Prostate gland (tissue), 2 donors: ENCODE measurements at regions not wholly inside any gene's neighbourhood (a gene's known extent, or its start where the extent isn't known, plus 50 kb on each side); places are given as distances from the start of the nearest gene placed in this dataset.

Source experiments
- POLR2AphosphoS5 ChIP-seq: sonication (generic); formaldehyde crosslinking; IDR thresholded peaks from one replicate; pipeline ENCODE4 v1.6.1; 2017; ENCODE audit warnings: antibody characterized with exemption
- TF ChIP-seq, protein P1 (sequence below), 4 experiments: fragments of 200-600 bp in 2 of 4; fragments of 450-650 bp in 2 of 4; sonication (generic) in 2 of 4; IDR thresholded peaks; 1 replicate in 3 of 4; 2 replicates in 1 of 4; pipeline ENCODE4 v1.5.1; 2016 to 2019; ENCODE audit warnings: antibody characterized with exemption in 4 of 4, mild to moderate bottlenecking in 2 of 4, moderate library complexity in 2 of 4

DNA sequence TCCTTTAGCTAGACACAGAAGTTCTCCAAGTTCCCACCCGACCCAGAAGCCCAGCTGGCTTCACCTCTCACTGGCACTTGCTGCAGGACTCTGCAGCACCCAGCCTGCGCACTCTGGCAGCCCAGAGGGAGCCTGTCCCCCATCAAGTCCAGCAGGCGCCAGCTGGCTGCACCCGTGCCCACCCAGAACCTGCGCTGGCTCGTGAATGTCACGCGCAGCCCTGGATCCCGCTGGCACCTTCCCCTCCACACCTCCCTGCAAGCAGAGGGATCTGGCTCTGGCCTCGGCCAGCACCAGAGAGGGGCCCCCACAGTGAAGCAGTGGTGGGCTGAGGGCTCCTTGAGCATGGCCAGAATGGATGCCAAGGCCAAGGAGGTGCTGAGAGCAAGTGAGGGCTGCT is 187.6 kb upstream of the HAND2 start:
- TF ChIP-seq, protein P1, sequence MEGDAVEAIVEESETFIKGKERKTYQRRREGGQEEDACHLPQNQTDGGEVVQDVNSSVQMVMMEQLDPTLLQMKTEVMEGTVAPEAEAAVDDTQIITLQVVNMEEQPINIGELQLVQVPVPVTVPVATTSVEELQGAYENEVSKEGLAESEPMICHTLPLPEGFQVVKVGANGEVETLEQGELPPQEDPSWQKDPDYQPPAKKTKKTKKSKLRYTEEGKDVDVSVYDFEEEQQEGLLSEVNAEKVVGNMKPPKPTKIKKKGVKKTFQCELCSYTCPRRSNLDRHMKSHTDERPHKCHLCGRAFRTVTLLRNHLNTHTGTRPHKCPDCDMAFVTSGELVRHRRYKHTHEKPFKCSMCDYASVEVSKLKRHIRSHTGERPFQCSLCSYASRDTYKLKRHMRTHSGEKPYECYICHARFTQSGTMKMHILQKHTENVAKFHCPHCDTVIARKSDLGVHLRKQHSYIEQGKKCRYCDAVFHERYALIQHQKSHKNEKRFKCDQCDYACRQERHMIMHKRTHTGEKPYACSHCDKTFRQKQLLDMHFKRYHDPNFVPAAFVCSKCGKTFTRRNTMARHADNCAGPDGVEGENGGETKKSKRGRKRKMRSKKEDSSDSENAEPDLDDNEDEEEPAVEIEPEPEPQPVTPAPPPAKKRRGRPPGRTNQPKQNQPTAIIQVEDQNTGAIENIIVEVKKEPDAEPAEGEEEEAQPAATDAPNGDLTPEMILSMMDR (IDR thresholded peaks at IDR 0.05) = no peak
- no peak for TF ChIP-seq POLR2AphosphoS5
